ENCODE measurements at regions not wholly inside any gene's neighbourhood (a gene's known extent, or its start where the extent isn't known, plus 50 kb on each side); places are given as distances from the start of the nearest gene placed in this dataset.
"Not testable (repeated sequence)": the region's sequence is repeated elsewhere in the genome, so short reads cannot be mapped to it uniquely, and the experiment has no call there.

DNA sequence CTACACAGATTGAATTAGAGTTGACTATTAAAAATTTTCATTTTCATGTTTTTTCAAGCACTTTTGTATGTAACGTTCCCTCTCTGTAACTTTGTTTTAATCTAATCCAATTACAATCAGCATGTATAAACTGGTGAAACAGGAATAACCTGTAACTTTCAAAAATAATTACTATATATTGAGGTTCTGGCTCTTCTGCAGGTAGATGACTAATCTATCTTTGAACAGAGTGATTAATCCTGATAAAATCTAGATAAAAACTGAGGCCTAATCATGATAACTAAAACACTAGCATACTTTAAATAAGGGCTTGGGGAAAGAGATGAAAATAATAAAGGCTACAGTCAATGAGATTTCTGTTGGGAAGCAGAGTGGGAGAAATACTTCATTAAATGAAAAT lies 101.6 kb upstream of the KCND2 start:
- DNase-seq (ENCODE audit: low read depth, low spot score) = no peak

DNA sequence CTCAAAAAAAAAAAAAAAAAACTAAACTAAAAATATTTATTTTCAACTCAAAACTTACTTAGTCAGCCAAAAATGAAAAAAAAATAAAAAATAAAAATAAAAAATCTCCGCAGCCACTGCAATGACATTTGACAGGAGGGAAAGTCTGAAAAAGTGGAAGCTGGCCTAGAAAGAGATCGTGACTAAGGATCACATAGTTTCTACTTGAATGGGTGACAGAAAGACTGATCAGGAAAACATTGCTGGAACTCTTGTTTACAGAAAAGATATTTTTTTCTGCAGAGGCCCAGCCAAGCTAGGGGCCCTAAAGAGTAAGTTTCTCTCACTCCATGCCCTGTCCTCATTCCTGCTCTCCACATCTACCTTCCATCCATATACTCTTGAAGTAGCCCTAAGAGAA lies 92.8 kb upstream of the KCND2 start:
- DNase-seq (ENCODE audit: low read depth, low spot score) = no peak

DNA sequence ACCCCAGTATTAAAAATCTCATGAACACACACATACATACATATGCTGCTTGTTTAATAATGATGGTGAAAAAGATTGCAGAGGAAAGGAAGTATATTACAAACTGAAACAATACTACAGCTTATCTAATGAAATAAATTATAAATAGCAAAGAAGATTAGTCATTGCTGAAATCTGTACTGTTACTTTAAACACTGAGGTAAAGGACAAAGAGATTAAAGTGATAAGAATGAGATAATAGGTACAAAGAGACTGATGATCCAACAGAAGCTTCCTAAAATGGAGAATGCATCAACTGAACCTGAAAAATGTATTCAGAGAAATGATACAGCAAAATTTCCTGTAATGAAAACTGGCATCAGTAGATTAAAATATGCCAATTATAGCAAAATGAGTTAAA lies 91.5 kb upstream of the KCND2 start:
- DNase-seq (ENCODE audit: low read depth, low spot score) = no peak

DNA sequence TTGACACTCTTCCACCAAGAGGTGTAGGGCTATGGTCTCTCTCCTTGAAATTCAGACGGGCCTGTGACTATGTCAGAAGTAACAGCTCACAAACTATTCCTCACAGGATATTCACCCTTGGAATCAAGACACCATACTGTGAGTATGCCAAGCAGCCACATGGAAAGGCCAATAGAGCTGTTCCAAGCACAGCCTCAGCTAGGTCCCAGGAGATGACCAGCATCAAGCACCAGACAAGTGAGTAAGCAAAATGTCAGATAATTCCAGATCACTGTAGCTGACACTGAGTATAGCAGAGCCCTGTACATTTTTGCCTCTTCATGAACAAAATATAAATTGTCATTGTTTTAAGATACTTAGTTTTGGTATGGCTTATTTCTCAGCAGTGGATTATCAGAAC lies 88.1 kb upstream of the KCND2 start:
- DNase-seq (ENCODE audit: low read depth, low spot score) = no peak

DNA sequence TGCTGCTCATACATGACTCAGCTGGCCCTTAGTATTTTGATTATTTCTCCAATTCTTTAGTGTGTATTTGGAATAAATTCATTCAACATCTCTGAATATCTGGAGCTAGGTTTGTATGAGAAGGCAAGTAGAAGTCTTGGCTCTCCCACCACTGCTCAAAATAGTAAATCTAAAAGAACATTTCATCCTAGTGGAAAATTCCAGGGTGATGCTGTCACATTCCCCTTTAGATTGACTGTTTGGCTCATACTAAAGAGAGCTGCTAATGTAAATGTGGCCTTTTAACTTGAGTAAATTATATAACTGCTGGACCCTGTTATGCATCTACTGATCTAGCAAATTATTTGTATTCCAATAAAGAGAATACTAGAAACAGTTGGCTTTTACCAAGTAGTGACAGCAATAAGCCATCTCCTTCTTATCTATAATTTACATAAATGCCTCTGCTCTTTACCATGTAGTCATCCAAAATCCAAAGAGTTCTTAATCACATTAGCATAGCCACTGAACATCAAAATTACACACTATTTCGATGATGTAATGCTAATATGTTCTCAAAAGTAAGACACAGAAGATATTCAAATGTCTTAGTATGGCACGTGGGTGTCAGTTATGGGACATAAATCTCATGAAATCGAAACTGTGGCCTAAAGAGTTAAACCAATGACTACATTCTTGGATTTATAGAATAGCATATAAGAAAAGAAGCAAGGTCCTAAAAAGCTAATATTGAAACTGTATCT lies 86.9 kb upstream of the KCND2 start:
- DNase-seq (ENCODE audit: low read depth, low spot score) = no peak

DNA sequence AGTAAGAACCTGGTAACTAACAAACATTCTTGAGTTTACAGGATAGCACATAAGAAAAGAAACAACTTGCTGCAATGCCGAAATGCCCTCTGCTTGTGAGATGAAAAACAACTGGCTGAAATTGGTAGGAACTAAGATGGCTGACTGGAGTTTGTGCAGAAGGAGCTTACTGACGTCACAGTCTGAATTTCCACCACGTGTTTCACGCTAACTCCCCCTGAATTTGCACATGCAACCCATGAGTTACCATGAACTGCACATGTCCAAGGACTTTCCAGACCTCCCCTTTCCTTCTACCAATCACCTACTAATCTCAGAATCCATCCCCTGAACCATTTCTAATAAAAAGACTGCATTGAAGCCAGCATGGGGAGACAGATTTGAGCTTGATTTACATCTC lies 86.3 kb upstream of the KCND2 start:
- no peak for DNase-seq (ENCODE audit: low read depth, low spot score)

DNA sequence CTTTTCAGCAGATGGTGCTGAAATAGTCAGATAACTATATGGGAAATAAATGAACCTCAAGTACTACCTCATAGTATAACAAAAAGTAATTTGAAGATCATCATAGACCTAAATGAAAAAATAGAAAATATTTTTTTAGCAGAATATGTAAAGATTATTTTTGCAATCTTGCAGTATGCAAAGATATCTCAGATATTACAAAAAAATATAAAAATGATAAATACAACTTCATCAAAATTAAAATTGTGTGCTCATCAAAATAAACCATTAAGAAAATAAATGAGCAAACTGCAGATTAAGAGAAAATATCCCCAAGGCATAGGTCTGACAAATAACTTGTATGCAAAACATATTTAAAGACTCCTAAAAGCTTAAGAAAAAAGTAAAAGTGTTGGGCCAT lies 83.4 kb upstream of the KCND2 start:
- no peak for DNase-seq (ENCODE audit: low read depth, low spot score)

DNA sequence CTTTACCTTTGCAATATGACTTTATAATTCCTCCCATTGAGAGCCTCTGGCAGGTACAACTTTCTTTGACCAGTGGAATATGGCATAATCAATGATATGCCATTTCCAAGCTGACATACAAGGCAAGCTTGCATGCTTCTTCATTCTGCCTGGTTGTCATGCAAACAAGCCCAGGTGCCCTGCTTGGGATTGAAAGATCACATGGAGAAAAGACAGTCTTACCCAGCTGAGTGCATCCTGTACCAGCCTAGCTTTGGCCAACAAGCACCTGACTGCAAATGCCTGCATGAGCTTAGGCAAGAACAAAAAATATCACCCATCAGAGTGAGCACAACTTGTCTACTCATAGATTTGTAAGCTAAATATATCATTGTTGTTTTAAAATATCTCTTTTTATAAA lies 82.9 kb upstream of the KCND2 start:
- no peak for DNase-seq (ENCODE audit: low read depth, low spot score)

DNA sequence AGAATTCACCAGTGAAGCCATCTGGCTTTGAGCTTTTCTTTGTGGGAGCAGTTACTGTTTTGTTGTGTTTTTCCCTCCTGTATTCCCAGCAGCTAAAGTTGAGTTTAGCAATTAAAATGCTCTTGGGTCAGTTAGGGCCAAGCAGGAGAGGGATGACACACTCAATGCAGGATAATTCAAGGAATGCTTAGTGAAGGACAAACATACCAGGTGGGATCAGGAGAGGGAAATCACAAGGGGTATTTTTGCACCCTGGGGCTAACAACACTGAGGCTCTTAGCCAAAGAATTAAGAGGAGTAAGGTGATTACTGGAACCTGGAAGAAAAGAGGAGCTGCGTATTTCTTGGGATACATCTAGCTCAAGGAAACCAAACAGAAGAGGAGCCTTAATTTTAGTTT lies 82.4 kb upstream of the KCND2 start:
- DNase-seq (ENCODE audit: low read depth, low spot score) = no peak

DNA sequence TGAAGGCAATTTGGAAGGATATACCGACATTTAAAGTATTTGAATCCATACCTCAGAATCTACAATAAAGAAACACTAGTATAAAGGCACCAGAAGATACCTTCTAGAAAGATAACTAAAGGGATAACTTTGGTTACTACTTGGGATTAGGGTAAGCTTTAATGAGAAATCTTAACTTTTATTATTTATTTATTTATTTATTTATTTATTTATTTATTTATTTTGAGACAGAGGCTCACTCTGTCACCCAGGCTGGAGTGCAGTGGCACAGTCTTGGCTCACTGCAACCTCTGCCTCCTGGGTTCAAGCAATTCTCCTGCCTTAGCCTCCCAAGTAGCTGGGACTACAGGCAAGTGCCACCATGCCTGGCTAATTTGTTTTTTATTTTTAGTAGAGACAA lies 81.6 kb upstream of the KCND2 start:
- not testable (repeated sequence) for DNase-seq (ENCODE audit: low read depth, low spot score)

DNA sequence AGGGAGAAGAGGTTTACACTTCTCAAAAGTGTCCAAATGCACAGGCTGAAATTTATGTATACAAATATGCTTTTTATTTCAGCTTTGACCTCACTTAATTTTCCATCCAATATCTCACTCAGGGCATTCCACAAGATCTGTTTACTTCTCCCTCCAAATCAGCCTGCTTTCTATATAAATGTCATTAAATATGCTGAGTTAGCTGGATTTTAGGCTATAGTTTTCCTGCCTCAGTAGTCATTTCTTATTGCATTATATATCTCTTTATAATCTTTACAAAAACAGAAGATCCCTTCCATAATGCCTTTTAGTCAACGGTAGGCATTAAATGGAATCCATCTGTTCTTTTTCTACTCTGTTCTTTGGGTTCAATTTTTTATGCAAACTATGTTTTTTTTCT lies 71.7 kb upstream of the KCND2 start:
- no peak for DNase-seq (ENCODE audit: low read depth, low spot score)

DNA sequence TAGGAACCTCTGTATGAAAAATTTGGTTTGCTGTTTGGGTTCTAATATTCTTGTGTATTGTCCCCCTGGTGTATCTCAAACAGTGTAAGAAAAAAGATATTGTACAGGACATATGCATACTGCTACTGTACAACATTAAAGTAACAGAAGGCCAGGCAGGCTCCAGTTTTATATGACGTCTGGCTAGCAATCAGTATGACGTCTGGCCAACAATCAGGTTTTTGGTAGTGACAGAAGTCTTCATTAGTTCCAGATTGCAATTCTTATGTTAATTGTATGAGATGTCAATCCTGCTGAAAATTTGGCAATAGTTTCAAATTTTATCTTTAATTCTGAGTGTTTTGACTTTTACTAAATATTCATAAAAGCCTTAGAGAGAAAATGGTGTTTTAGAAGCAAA lies 67.9 kb upstream of the KCND2 start:
- DNase-seq (ENCODE audit: low read depth, low spot score) = no peak

DNA sequence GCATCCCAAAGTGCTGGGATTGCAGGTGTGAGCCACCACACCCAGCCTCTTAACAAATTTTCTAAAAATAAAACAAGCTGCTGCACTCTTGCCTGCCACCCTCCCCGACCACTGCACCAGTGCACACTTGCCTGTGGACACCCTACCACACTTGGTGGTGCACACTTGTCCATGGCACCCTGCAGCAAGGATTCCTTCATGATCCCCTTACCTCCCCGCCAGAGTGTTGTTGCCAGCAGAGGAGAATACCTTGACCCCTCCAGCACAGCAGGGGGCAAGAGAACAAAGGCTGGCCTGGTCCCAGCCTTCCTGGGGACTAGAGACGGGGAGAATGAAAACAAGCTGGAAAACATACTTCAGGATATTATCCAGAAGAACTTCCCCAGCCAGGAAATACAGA lies 65.9 kb upstream of the KCND2 start:
- DNase-seq (ENCODE audit: low read depth, low spot score) = no peak

DNA sequence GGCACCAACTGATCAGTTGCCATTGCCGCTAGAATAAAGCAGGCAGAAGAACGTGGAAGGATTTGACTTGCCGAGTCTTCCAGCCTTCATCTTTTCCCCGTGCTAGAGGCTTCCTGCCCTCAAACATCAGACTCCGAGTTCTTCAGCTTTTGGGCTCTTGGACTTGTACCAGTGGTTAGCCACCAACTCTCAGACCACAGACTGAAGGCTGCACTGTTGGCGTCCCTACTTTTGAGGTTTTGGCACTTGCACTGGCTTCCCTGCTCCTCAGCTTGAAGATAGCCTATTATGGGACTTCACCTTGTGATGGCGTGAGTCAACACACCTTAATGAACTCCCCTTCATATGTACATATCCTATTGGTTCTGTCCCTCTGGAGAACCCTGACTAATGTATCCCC lies 57.3 kb upstream of the KCND2 start:
- DNase-seq (ENCODE audit: low read depth, low spot score) = no peak

DNA sequence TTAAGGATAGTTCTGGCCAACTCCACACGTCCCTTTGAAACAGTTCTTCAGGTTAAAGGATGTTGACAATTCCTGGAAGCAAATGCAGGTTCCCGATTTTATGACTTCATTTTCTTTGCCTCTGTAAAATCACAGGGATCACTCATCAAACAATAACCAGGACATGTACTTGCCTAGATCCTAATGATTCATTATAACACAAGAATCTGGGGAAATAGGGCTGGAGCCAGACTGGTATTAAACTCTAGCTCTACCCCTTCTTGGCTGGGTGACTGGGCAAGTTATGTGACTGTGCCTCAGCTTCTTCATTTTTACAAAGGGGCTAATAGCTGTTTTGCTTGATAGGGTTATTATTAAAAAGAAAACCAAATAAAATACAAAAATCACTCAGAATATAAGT lies 56.0 kb upstream of the KCND2 start:
- DNase-seq (ENCODE audit: low read depth, low spot score) = no peak

DNA sequence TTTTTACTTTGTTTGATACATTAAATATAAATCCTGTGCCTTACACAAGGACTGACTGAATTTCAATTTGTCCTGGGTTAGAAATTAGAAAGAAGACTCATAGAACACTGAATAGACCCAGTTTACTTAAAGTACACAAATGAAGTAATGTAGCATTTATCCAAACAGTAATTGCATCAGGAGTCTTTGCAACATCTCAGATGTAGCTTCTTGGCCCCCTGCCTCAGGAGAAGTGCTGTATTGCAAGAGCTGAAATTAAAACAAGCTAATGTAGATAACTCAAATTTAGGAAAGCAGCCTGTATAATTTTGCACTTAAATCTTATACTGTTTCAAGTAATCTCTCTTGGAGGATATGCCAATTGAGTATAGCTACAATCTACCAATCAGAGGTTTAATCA lies 54.3 kb upstream of the KCND2 start:
- no peak for DNase-seq (ENCODE audit: low read depth, low spot score)

DNA sequence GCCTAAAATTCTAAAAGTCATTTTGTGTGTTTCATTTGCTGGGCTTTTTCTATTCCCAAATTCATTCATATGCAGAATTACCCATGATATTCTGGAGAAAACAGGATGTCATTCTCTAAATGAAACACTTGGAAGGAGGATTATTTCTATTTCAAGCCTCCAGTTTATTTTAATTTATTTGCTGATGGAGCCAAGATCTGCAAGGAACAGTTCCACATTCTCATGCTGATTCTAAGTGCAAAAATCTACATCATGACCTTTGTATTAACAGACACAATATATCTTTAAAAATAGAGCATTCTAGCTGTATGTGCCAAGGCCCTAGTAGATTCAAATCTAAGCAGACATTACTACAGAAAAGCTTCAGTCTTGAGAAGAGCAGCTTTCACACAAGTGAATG lies 51.3 kb upstream of the KCND2 start:
- no peak for DNase-seq (ENCODE audit: low read depth, low spot score)
